Breast epithelium (tissue), 4 donors: ENCODE measurements at regions not wholly inside any gene's neighbourhood (a gene's known extent, or its start where the extent isn't known, plus 50 kb on each side); places are given as distances from the start of the nearest gene placed in this dataset.
"Not testable (repeated sequence)": the region's sequence is repeated elsewhere in the genome, so short reads cannot be mapped to it uniquely, and the experiment has no call there.

ENCODE experiments used
- DNase-seq, 2 donors: peaks; one replicate each; pipeline ENCODE4 v3.0.0-alpha.2; 2019; ENCODE audit warnings: low spot score in 2 of 2
- H3K27ac ChIP-seq, 2 donors: fragments of 200-600 bp; sonication (generic) in 1 of 2; one replicate each; pipeline ENCODE4 v1.5.1; 2016 to 2019; ENCODE audit warnings: mild to moderate bottlenecking in 1 of 2
- H3K27me3 ChIP-seq, 2 donors: fragments of 200-600 bp; sonication (generic) in 1 of 2; one replicate each; pipeline versions ENCODE4 v1.5.1 to v1.6.0; 2017 to 2019; ENCODE audit warnings: control low read depth in 1 of 2, mild to moderate bottlenecking in 1 of 2
- H3K36me3 ChIP-seq: fragments of 200-600 bp; one replicate; pipeline ENCODE4 v1.5.1; 2019
- H3K4me1 ChIP-seq, 2 donors: fragments of 200-600 bp; sonication (generic); one replicate each; pipeline ENCODE4 v1.5.1; 2016 to 2019; ENCODE audit warnings: control low read depth in 1 of 2
- H3K4me3 ChIP-seq, 3 donors: fragments of 200-600 bp; sonication (generic); 1 replicate in 2 of 3; 2 replicates in 1 of 3; pipeline ENCODE4 v1.5.1; 2016 to 2019; ENCODE audit warnings: mild to moderate bottlenecking in 3 of 3, moderate library complexity in 2 of 3
- H3K9me3 ChIP-seq, 2 donors: fragments of 200-600 bp; sonication (generic) in 1 of 2; one replicate each; pipeline ENCODE4 v1.5.1; 2016 to 2019; ENCODE audit warnings: control low read depth in 1 of 2
- POLR2A ChIP-seq: fragments of 450-650 bp; IDR thresholded peaks from one replicate; pipeline ENCODE4 v1.6.1; 2016; ENCODE audit warnings: antibody characterized with exemption, mild to moderate bottlenecking, moderate library complexity
- POLR2AphosphoS5 ChIP-seq, 3 donors: sonication (generic); formaldehyde crosslinking; IDR thresholded peaks; one replicate each; pipeline ENCODE4 v1.6.1; 2017; ENCODE audit warnings: antibody characterized with exemption in 3 of 3
- intact Hi-C: fragments of 100-400 bp; cut with DNase I; formaldehyde crosslinking; loops from one replicate; pipeline ENCODE4 v1.15.1; 2023; ENCODE audit warnings: low total_unique reads
- TF ChIP-seq, protein P1 (sequence below), 3 donors: fragments of 450-650 bp; IDR thresholded peaks; one replicate each; pipeline ENCODE4 v1.5.1; 2016 to 2017; ENCODE audit warnings: antibody characterized with exemption in 3 of 3, mild to moderate bottlenecking in 3 of 3, moderate library complexity in 3 of 3

DNA sequence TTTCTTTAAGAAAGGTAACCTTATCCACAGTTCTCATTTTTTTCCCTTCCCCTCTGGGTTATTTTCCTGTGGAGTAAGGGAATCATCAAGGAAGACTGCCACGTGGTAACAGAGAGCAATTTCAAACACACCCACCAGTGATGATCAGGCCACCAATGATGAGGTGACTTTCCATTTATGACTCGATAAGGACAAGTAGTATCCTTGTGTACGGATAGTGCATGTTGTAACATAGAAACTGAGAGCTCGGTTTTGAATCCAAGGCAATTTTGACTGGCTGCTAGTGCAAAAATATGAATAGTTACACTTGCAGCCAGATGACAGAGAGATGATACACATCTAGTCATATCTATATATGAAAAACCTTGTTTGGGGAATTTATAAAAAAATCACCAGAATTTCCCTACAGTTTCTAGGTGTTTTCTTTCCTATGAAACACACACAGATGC lies 143.6 kb upstream of the TCF4 start:
- TF ChIP-seq, protein P1, sequence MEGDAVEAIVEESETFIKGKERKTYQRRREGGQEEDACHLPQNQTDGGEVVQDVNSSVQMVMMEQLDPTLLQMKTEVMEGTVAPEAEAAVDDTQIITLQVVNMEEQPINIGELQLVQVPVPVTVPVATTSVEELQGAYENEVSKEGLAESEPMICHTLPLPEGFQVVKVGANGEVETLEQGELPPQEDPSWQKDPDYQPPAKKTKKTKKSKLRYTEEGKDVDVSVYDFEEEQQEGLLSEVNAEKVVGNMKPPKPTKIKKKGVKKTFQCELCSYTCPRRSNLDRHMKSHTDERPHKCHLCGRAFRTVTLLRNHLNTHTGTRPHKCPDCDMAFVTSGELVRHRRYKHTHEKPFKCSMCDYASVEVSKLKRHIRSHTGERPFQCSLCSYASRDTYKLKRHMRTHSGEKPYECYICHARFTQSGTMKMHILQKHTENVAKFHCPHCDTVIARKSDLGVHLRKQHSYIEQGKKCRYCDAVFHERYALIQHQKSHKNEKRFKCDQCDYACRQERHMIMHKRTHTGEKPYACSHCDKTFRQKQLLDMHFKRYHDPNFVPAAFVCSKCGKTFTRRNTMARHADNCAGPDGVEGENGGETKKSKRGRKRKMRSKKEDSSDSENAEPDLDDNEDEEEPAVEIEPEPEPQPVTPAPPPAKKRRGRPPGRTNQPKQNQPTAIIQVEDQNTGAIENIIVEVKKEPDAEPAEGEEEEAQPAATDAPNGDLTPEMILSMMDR (IDR thresholded peaks at IDR 0.05) = no peak
- no peak for TF ChIP-seq POLR2A
- TF ChIP-seq POLR2AphosphoS5 (IDR thresholded peaks at IDR 0.05) = no peak
- Histone ChIP-seq H3K27me3 (no peaks in the 10 kb centered on the region), H3K9me3 (no peaks in the 10 kb centered on the region), H3K36me3 (no peaks in the 10 kb centered on the region), H3K27ac (no peak overlapping the region), H3K4me1 (no peaks in the 10 kb centered on the region), H3K4me3 (no peak overlapping the region)
- no peak for DNase-seq
- intact Hi-C loops = no loop called here

DNA sequence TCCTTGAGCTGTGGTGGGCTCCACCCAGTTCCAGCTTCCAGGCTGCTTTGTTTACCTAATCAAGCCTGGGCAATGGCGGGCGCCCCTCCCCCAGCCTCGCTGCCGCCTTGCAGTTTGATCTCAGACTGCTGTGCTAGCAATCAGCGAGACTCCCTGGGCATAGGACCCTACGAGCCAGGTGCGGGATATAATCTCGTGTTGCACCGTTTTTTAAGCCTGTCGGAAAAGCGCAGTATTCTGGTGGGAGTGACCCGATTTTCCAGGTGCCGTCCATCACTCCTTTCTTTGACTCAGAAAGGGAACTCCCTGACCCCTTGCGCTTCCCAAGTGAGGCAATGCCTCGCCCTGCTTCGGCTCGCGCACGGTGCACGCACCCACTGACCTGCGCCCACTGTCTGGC lies 133.0 kb upstream of the TCF4 start:
- H3K9me3 ChIP-seq, H3K36me3 ChIP-seq, H3K27me3 ChIP-seq, intact Hi-C loops, H3K27ac ChIP-seq, H3K4me3 ChIP-seq, DNase-seq, H3K4me1 ChIP-seq: not testable (repeated sequence)

DNA sequence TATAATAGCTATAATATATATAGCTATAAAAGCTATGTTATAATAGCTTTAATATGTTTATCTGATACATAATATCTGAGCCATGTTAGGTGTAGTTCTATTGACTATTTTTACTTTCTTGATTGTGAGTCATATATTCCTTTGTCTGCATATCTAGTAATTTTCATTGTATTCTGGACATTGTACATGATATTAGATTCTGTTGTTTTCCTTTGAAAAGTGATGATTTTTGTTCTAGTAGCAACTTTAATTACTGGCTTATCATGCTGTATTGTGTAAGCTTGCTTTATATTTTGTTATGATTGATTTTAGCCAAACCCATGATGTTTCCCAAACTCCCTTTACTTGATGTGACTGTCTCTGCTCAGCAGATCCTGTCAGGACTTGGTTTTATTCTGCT lies 125.7 kb upstream of the TCF4 start:
- Histone ChIP-seq H3K9me3 (peaks cover 10 to 24% of the 10 kb centered on the region in 2 donors), H3K4me3 (no peak overlapping the region), H3K27ac (no peak overlapping the region), H3K4me1 (no peaks in the 10 kb centered on the region), H3K27me3 (no peaks in the 10 kb centered on the region), H3K36me3 (no peaks in the 10 kb centered on the region)
- intact Hi-C loops = no loop called here
- no peak for DNase-seq
- TF ChIP-seq POLR2AphosphoS5 (IDR thresholded peaks at IDR 0.05) = no peak
- TF ChIP-seq, protein P1 (IDR thresholded peaks at IDR 0.05) = no peak
- no peak for TF ChIP-seq POLR2A

DNA sequence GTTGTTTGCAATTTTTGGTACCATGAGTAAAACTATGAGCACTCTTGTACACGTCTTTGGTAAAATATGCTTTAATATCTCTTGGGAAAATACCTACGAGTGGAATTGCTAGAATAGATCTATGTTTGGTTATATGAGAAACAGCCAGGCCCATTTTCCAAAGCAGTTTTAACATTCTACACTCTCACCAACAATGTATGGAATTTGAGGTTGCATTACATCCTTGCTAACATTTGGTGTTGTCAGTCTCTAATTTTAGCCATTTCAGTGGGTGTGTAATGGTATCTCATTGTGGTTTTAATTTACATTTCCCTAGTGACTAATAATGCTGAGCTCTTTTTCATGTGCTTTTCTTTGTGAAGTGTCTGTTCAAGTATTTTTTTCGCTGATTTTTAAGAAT lies 118.9 kb upstream of the TCF4 start:
- no peak for TF ChIP-seq POLR2AphosphoS5 (IDR thresholded peaks at IDR 0.05)
- TF ChIP-seq, protein P1 (IDR thresholded peaks at IDR 0.05) = no peak
- H3K36me3 ChIP-seq = no peaks in the 10 kb centered on the region
- H3K4me3 ChIP-seq = no peak overlapping the region
- intact Hi-C loops = no loop called here
- H3K9me3 ChIP-seq = peaks cover 0 to 10% of the 10 kb centered on the region in 2 donors
- H3K27ac ChIP-seq = no peak overlapping the region
- no peaks in the 10 kb centered on the region for H3K27me3 ChIP-seq
- no peak for DNase-seq
- no peaks in the 10 kb centered on the region for H3K4me1 ChIP-seq

DNA sequence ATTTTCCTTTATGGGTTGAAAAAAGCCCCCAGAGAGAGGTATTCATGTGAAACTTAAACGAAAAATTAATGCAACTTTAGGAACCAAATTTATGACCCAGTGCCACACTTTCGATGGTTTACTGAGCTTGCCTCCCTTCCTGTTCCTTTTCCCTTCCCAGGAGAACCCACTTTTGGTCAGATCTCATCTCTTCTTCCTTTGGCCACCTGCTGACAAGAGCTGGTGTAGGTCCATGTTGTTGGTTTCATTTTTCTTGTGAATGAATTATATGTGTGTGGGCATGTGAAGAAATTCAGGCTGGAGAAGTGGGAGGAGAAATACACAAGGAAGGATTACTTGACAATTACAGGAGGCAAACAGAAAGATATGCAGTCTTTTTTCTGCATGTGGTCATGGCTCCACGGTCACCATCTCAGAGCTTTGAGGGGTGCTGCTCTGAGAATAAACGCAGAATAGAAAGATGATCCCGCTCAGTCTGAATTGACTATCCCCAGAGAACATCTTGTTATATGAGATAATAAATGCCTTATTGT lies 111.3 kb upstream of the TCF4 start:
- no peaks in the 10 kb centered on the region for H3K36me3 ChIP-seq
- TF ChIP-seq POLR2AphosphoS5 (IDR thresholded peaks at IDR 0.05) = no peak
- TF ChIP-seq, protein P1 (IDR thresholded peaks at IDR 0.05) = no peak
- TF ChIP-seq POLR2A = no peak
- no peak for DNase-seq
- intact Hi-C loops = no loop called here
- no peaks in the 10 kb centered on the region for H3K4me1 ChIP-seq
- H3K9me3 ChIP-seq = peaks cover 0 to 12% of the 10 kb centered on the region in 2 donors
- no peaks in the 10 kb centered on the region for H3K27me3 ChIP-seq
- no peak overlapping the region for H3K27ac ChIP-seq
- H3K4me3 ChIP-seq = no peak overlapping the region

DNA sequence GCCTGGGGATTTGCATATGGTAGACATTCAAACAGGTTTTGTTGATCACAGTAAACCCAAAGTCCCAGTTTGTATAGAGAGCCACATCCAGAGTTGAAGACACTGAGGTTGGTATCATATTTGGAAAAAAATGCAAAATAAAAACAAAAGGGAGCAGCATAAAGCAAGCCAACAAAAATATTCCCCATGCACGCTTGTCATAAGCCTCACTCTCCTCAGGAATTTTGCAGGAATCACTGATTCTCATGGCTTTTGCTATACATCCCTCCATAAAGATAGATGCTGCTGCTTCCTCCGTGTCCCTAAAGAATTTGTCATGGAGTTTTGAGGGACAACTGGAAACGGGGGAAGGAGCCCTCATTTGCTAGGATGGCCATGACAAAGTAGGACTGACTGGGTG lies 108.8 kb upstream of the TCF4 start:
- H3K36me3 ChIP-seq = no peaks in the 10 kb centered on the region
- TF ChIP-seq POLR2AphosphoS5 (IDR thresholded peaks at IDR 0.05) (no peak), POLR2A (no peak)
- TF ChIP-seq, protein P1 (IDR thresholded peaks at IDR 0.05) = no peak
- DNase-seq = no peak
- H3K27ac ChIP-seq = no peak overlapping the region
- no peaks in the 10 kb centered on the region for H3K4me1 ChIP-seq
- peaks cover 0 to 4% of the 10 kb centered on the region in 2 donors for H3K9me3 ChIP-seq
- intact Hi-C loops = no loop called here
- no peaks in the 10 kb centered on the region for H3K27me3 ChIP-seq
- no peak overlapping the region for H3K4me3 ChIP-seq
